Nucleus accumbens (tissue), 56 donors: ENCODE measurements at regions not wholly inside any gene's neighbourhood (a gene's known extent, or its start where the extent isn't known, plus 50 kb on each side); places are given as distances from the start of the nearest gene placed in this dataset.

Source experiments
- DNase-seq, 56 donors: peaks; one replicate each; lab custom pipeline; 2025; lab: John Stamatoyannopoulos, UW

- no peak for DNase-seq
Measured at GRCh38 chr9:1200847-1201251, 150.7 kb downstream of the DMRT2 start.

GRCh38 chr9:1201262-1201661 lies 151.1 kb downstream of the DMRT2 start:
- no peak for DNase-seq

GRCh38 chr9:1201901-1202300 lies 151.7 kb downstream of the DMRT2 start:
- no peak for DNase-seq

GRCh38 chr9:1202512-1203280 lies 152.5 kb downstream of the DMRT2 start:
- no peak for DNase-seq

- no peak for DNase-seq
Measured at GRCh38 chr9:1207686-1208085, 157.5 kb downstream of the DMRT2 start.

GRCh38 chr9:1208157-1208556 lies 158.0 kb downstream of the DMRT2 start:
- DNase-seq: no peak

GRCh38 chr9:1210954-1211353 lies 160.8 kb downstream of the DMRT2 start:
- no peak for DNase-seq

- DNase-seq: no peak
Measured at GRCh38 chr9:1216532-1216931, 166.4 kb downstream of the DMRT2 start.

- no peak for DNase-seq
Measured at GRCh38 chr9:1217076-1217475, 166.9 kb downstream of the DMRT2 start.

- DNase-seq: no peak
Measured at GRCh38 chr9:1219284-1219683, 169.1 kb downstream of the DMRT2 start.

GRCh38 chr9:1221298-1221697 lies 171.1 kb downstream of the DMRT2 start:
- DNase-seq: no peak

- DNase-seq: no peak
Measured at GRCh38 chr9:1222511-1222910, 172.4 kb downstream of the DMRT2 start.

- DNase-seq: no peak
Measured at GRCh38 chr9:1231998-1232919, 182.1 kb downstream of the DMRT2 start.

- DNase-seq: no peak
Measured at GRCh38 chr9:1233568-1233967, 183.4 kb downstream of the DMRT2 start.

- DNase-seq: no peak
Measured at GRCh38 chr9:1235650-1236049, 185.5 kb downstream of the DMRT2 start.

GRCh38 chr9:1236061-1236460 lies 185.9 kb downstream of the DMRT2 start:
- no peak for DNase-seq

- no peak for DNase-seq
Measured at GRCh38 chr9:1238407-1238806, 188.2 kb downstream of the DMRT2 start.

- DNase-seq: no peak
Measured at GRCh38 chr9:1248743-1249142, 198.6 kb downstream of the DMRT2 start.

- DNase-seq: no peak
Measured at GRCh38 chr9:1253064-1253979, 203.2 kb downstream of the DMRT2 start.

- DNase-seq: no peak
Measured at GRCh38 chr9:1254071-1254470, 203.9 kb downstream of the DMRT2 start.

GRCh38 chr9:1256178-1256577 lies 206.0 kb downstream of the DMRT2 start:
- DNase-seq: no peak
